NB4 (cell line): ENCODE measurements at regions not wholly inside any gene's neighbourhood (a gene's known extent, or its start where the extent isn't known, plus 50 kb on each side); places are given as distances from the start of the nearest gene placed in this dataset.

Experiments used
- DNase-seq: peaks from one replicate; pipeline ENCODE4 v3.0.0; 2010; ENCODE audit warnings: low read depth
- H3K4me3 ChIP-seq: one replicate; pipeline ENCODE4 v1.5.1; 2011; ENCODE audit warnings: mild to moderate bottlenecking, low read depth, low read length, moderate library complexity
- MYC ChIP-seq: IDR thresholded peaks from 2 replicates; pipeline ENCODE4 v1.6.1; 2011; ENCODE audit warnings: low read depth, low read length
- POLR2A ChIP-seq: IDR thresholded peaks from 2 replicates; pipeline ENCODE4 v1.6.1; 2011; ENCODE audit warnings: mild to moderate bottlenecking; ENCODE audit not compliant: insufficient read length; ENCODE audit errors: extremely low read depth
- TF ChIP-seq, protein P1 (sequence below): IDR thresholded peaks from 2 replicates; pipeline ENCODE4 v1.6.1; 2011; ENCODE audit warnings: low read depth, low read length
- TF ChIP-seq, protein P2 (sequence below): IDR thresholded peaks from one replicate; pipeline ENCODE4 v1.5.1; 2012; ENCODE audit warnings: low read depth, low read length

DNA sequence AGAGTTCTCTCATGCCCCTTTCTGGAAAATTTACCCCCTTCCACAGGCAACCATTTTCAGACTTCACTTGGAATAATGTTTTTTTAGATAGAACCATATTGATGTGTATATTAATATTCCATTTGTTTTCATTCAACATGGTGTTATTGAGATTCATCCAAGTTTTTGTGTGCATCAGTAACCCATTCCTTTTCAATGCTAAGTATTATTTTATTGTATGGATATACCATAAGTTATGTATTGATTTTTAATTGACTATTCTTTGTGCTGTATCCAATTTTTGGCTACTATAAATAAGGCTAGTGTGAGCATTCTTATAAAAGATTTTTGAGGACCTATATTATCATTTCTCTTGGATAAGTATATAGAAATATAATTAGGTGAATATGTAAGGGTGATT lies 1025.7 kb downstream of the GRM8 start:
- TF ChIP-seq, protein P1, sequence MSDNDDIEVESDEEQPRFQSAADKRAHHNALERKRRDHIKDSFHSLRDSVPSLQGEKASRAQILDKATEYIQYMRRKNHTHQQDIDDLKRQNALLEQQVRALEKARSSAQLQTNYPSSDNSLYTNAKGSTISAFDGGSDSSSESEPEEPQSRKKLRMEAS: no peak
- TF ChIP-seq, protein P2, sequence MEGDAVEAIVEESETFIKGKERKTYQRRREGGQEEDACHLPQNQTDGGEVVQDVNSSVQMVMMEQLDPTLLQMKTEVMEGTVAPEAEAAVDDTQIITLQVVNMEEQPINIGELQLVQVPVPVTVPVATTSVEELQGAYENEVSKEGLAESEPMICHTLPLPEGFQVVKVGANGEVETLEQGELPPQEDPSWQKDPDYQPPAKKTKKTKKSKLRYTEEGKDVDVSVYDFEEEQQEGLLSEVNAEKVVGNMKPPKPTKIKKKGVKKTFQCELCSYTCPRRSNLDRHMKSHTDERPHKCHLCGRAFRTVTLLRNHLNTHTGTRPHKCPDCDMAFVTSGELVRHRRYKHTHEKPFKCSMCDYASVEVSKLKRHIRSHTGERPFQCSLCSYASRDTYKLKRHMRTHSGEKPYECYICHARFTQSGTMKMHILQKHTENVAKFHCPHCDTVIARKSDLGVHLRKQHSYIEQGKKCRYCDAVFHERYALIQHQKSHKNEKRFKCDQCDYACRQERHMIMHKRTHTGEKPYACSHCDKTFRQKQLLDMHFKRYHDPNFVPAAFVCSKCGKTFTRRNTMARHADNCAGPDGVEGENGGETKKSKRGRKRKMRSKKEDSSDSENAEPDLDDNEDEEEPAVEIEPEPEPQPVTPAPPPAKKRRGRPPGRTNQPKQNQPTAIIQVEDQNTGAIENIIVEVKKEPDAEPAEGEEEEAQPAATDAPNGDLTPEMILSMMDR: no peak
- no peak for TF ChIP-seq POLR2A
- TF ChIP-seq MYC: no peak
- DNase-seq: no peak

DNA sequence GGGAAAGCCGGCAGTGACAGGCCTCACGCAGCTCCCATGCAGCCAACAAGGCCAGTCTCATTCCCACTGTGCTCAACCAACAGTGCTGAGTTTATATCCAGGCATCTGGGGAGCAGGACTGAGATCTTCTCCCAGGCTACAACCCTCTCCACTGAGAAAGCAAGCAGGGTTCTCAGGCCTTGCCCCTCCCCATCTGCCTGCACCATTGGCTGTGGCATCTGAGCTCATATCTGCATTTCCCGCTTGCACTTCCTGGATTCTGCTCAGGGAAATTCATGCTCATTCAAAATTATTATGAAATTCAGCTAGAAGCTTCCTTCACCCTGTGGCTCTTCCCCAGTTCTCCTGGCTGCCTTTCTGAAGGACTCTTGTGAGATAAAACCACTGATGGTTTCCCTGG lies 1029.0 kb downstream of the GRM8 start:
- no peak overlapping the region for H3K4me3 ChIP-seq
- TF ChIP-seq MYC (no peak), POLR2A (no peak)
- TF ChIP-seq, protein P1: no peak
- TF ChIP-seq, protein P2: no peak
- DNase-seq: no peak

More for the DNA sequence above, 1025.7 kb downstream of the GRM8 start:
- H3K4me3 ChIP-seq: no peak overlapping the region

DNA sequence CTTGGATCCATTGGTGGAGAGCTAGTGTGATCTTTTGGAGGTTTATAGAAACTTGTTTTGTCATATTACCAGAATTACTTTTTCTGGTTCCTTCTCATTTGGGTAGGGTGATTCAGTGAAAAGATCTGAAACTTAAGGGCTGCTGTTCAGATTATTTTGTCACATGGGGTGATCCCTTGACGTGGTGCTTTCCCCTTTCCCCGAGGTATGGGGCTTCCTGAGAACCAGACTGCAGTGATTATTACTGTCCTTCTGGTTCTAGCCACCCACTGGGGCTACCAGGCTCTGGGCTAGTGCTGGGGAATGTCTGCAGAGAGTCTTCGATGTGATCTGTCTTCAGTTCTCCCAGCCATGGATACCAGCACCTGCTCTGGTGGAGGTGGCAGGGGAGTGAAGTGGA lies 1030.0 kb downstream of the GRM8 start:
- no peak for DNase-seq
- TF ChIP-seq, protein P1: no peak
- TF ChIP-seq MYC (no peak), POLR2A (no peak)
- TF ChIP-seq, protein P2: no peak
- H3K4me3 ChIP-seq: no peak overlapping the region

DNA sequence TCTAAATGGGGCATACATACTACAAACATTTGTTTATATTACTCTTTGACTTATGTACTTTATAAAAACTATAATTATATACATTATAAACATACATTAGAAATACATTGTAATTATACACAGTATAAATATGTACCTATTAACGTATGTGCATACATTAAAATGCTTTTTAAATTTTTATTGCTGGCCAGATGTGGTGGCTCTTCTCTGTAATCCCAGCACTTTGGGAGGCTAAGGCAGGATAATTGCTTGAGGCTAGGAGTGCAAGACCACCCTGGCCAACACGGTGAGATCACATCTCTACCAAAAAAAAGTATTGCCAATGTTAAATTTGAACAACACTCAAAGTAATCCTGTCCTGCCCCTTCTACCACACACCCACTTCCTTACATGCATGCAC lies 1037.0 kb downstream of the GRM8 start:
- no peak for TF ChIP-seq POLR2A
- no peak for TF ChIP-seq MYC
- TF ChIP-seq, protein P2: no peak
- TF ChIP-seq, protein P1: no peak
- no peak overlapping the region for H3K4me3 ChIP-seq
- no peak for DNase-seq

DNA sequence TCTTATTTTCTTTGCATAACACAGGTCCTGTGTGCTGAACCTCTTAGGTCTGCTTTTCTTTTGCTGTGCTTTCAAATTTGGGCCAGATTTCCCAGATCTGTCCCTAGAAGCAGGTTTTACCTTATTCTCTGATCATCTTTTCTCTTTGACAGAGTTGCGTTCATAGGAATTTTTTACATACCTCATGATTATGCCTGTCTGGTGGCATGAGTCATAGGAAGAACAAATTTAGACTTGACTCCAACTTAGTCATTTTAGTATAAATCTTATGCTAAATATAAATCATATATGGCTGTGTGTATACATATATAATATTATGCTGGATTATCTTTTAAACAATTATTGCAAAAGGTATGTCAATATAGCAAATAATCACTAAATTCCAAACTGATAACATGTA lies 1038.9 kb downstream of the GRM8 start:
- TF ChIP-seq, protein P1: no peak
- no peak for TF ChIP-seq POLR2A
- TF ChIP-seq MYC: no peak
- TF ChIP-seq, protein P2: no peak
- H3K4me3 ChIP-seq: no peak overlapping the region
- DNase-seq: no peak

DNA sequence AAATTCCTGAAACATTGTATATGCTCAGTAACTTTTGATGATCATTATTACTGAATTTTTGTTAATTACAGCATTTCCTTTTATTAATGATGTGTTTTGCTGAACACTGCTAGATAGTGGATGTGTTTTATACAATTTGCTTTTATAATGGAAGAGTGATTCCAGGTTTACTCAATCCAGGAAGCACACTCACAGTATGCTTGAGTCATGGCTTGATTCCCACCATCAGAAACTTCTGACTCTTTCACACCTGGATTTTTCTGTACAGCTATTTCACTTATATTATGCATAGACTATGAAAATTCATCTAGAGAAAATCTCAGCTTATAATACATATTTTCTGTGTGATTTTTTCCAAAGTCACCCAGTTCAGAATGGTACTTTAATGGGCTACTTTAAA lies 1040.9 kb downstream of the GRM8 start:
- H3K4me3 ChIP-seq: no peak overlapping the region
- TF ChIP-seq, protein P2: no peak
- TF ChIP-seq MYC (no peak), POLR2A (no peak)
- TF ChIP-seq, protein P1: no peak
- DNase-seq: no peak
